CD4-positive, alpha-beta T cell treated with Interleukin-21 for 1 hour (primary cell): ENCODE measurements at regions not wholly inside any gene's neighbourhood (a gene's known extent, or its start where the extent isn't known, plus 50 kb on each side); places are given as distances from the start of the nearest gene placed in this dataset.
A peak's percentile ranks its signal among the peaks of the same experiment; 100 is the strongest.
"Not testable (repeated sequence)": the region's sequence is repeated elsewhere in the genome, so short reads cannot be mapped to it uniquely, and the experiment has no call there.

ENCODE experiments used
- DNase-seq: peaks from one replicate; pipeline ENCODE4 v3.0.0-alpha.2; 2020

DNA sequence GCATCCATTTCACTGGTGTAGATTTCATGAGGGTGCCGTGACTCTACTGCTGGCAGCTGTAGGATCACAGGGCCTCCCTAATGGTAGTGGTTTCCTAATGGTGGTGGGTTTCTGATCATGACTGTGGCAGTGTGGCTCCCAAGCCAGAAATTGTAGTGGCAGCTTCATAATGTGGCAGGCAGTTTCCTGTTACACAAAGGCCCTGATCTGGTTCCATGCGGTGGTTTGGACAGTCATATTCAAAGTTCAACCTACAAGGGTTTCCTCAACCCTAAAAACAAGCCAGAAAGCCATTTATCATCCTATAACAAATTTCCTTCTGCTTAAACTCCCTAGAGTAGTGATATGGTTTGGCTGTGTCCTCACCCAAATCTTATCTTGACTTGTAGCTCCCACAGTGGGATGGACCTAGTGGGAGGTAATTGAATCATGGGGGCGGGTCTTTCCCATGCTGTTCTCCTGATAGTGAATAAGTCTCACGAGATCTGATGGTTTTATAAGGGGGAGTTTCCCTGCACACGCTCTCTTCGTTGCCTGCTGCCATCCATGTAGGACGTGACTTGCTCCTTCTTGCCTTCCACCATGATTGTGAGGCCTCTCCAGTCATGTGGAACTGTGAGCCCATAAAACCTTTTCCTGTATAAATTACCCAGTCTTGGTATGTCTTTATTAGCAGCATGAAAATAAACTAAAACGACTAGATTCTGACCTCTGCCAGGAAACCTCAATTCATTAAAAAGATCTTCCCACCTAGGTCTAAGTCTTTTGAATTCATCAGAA is 257.1 kb downstream of the EFCAB11 start:
- DNase-seq: no peak

DNA sequence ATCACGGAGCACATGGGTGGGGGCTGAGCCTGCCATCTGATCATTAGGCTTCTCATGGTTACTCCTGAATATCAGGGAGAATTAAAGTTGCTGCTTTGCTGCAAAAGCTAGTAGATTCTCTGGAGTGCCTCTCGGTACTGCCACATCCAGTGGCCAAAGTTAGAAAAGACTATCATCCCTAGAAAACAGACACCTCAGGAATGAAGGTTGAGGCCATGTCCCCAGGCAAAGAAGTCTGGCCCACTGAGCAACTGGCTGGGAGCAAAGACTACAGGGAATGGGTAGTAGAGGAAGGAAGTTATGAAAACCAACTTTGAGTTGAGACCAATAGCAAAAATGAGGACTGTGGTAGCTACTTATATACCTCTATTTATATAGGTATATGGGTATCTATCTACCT is 258.7 kb downstream of the EFCAB11 start:
- DNase-seq: no peak

DNA sequence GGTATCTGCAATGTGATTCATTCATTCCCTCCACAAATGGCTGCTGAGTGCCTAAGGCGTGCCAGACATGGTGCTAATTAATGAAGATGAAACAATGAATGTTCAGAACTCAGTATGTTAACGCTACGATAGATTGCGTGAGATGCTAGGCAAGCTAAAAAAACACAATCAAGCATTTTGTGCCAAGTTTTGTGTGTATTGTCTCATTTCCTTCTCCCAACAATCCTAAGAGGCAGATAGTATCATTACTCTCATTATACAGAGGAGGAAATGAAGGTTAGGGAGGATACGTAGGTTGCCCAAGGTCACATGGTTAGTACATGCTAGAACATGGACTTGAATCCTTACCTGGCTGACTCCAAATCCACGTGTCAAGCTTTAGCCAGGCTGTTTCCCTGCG is 264.4 kb downstream of the EFCAB11 start:
- DNase-seq: no peak

DNA sequence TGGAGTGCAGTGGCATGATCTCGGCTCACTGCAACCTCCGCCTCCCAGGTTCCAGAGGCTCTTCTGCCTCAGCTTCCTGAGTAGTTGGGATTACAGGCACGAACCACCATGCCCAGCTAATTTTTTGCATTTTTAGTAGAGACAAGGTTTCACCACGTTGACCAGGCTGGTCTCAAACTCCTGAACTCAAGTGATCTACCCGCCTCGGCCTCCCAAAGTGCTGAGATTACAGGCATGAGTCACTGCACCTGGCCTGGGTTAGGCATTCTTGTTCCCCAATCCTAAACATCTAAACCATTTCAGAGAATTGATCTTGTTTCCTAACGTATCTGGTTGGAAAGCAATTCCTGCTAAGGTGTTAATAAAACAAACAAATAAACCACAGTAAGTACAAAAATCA is 264.8 kb downstream of the EFCAB11 start:
- DNase-seq: not testable (repeated sequence)

DNA sequence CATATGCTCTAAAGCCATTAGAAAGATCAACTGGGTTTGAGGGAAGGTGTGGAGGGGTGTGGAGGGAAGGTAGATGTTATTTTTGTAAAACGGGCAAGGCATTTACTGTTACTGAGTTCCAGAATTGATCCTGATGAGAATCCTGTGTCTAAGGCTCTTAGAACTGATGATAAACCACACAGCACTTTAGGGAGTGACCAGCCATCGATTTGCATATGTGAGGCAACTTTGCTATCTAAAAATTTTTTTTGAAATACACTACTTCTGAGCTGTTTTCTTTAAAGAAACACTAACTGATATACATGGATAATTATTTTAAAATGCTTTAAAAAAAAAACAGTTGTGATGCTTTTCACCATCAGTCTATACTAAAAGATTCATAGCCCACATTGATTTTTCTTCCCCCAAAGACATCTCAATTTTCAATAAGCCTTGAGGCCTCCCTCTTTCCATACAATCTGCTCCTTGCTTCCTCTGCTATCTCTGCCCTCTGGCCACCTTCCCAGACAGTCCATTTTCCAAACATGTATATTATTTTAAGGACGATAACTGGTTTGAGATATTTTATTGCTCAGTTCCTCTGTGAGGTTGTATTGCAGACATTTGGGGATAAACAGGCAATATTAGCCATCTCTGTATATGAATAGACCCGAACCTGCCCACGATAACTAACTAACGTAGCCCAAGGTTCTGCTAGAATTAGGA is 265.9 kb downstream of the EFCAB11 start:
- DNase-seq: no peak

DNA sequence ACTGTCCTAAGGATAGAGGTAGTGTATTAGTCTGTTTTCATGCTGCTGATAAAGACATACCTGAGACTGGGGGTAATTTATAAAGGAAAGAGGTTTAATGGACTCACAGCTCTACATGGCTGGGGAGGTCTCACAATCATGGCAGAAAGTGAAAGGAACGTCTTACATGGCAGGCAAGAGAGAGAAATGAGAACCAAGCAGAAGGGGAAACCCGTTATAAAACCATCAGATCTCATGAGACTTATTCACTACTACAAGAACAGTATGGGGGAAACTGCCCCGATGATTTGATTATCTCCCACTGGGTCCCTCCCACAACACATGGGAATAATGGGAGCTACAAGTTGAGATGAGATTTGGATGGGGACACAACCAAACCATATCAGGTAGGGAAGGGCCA is 267.4 kb downstream of the EFCAB11 start:
- not testable (repeated sequence) for DNase-seq

DNA sequence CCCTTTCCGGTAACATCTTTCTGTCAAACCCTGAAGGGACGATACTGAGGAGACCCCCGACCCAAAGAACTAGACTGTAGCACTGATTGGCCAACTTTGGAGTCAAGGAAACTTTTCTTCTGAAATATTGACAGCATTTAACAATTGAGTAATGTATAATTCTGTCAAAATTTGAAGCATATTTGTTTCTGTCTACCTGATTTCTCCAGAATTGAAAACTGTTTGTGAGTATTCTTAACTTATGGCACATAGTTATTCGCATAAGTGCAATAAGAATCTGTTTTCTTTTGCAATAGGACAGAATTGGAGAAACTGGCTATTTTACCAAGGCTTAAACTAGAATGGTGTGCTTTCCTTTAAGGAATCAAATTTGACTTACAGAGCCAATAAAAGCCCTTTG is 267.1 kb upstream of the FOXN3 start:
- DNase-seq: no peak

DNA sequence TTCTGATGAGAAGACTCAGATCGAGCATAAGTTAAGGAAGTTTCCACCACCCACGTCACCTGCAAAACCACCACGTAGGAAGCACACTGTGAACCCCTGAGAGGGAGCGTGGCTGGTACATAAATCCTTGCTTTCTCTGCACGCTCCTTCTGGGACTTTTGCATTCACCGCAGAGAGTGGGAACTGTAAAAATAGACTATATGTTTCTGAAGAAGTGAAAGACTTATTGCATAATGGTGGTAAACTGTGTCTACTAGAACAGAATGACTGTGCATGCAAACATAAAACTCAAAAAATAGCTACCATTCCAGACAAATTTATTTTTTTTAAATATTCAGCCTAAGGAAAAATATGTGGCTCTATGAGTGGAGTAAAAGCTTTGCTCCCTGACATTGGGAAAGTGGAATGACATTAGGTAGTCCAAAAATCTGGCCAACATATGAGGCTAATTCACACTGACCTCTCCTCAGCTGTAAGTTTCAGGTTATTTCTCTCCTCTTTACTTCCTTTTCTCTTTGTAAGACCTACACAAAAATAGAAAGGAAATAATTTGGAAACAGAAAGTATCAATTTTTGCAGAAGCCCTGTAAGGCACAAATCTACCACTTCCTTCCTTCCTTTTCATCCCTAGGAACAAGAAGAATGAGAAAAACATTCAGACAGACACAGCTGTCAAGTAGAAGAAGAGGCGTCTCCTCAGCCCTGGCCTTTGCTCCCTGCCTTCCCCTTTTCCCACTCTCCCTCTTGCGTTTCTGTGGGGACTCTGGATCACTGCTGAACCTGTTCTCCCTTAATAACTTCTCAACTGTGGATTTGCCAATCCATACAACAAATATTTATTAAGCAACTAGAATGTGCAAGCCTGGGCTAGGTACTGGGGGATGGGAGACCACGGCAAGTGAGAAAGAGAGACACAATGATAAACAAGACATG is 264.3 kb upstream of the FOXN3 start:
- DNase-seq: peak; percentile 45

DNA sequence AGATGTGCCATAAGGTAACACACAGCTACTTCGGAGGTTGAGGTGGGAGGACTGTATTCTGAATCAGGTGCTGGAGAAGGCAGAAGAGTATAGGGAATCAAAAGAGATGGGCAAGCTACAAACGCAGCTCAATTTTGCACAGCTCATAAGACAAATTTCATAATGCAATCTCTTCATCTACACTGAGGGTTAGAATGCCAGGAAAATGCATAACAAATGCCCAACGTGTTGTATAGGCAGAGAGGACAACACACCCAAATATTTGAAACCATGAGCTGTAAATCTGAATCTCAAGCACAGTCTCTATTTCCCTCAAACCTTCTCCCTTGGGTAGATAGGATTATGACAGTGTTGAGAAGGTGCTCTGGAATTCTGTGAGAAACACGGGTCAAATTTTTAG is 263.1 kb upstream of the FOXN3 start:
- DNase-seq: no peak

DNA sequence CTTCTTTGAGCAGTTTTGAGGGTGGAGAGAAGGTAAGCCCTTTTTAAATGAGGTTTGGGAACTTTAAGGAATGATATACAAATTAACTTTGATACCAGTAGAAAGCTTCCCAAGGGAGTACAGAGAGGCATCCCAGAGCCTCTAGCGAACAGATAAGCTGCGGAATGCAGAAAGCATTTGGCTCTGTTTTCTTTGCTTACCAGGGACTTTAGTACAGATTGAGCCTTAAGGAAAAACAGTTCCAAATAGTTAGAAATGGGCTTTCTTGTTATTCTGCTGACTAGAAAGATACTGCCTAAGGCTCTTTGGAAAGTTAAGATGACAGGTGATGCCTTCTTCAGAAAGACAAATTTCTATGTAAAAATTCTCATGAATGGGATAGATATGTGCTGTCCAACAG is 261.7 kb upstream of the FOXN3 start:
- no peak for DNase-seq

DNA sequence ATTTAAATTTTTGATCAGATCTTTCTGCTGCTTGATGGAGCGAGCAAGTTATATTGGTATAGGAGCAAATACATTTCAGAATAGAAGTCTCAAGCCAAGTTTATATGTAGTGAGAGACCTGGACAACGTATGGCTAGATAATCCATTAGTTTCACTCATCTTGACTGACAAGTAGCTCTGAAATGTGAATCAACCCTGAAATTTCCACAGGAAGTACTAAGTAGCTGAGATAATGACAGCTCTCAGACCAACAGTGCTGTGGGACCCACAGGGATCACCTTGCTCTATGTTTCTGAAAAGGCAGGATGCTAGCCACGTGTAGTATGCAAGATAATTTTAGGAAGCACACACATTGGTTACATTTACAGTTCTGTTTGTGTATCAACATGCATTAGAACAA is 258.6 kb upstream of the FOXN3 start:
- DNase-seq: no peak

DNA sequence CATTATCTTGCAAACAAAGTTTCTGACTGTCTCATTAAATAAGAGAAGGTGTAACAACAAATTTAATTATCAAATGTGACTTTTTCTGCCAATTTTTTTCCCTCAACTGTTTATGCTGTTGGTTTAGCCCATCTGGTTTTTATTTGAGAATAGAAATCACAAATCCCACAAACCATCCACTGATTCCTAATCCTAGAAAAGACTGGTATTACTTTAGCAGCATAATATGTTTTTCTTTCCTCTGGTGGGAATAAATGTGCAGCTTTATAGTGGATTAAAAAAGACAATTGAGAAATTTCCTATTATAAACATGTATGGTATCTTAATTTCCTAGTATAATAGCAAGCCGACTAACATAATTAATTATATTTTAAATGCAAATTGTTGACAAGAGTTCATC is 257.9 kb upstream of the FOXN3 start:
- DNase-seq: no peak

DNA sequence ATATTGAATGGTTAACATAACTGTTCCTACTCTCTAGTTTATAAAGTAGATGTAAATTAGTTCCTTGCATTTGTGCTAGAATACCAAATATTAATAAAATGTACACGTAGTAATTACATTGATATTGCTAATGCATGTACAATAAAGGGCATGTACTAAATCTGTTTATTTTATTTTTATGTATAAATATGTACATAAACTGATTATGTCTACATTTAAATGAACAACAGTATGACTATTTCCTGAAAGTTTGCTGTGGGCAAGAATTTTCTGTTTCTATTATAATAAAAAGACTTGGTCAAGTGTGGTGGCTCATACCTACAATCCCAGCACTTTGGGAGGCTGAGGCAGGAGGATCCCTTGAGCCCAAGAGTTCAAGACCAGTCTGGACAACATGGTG is 257.2 kb upstream of the FOXN3 start:
- no peak for DNase-seq

DNA sequence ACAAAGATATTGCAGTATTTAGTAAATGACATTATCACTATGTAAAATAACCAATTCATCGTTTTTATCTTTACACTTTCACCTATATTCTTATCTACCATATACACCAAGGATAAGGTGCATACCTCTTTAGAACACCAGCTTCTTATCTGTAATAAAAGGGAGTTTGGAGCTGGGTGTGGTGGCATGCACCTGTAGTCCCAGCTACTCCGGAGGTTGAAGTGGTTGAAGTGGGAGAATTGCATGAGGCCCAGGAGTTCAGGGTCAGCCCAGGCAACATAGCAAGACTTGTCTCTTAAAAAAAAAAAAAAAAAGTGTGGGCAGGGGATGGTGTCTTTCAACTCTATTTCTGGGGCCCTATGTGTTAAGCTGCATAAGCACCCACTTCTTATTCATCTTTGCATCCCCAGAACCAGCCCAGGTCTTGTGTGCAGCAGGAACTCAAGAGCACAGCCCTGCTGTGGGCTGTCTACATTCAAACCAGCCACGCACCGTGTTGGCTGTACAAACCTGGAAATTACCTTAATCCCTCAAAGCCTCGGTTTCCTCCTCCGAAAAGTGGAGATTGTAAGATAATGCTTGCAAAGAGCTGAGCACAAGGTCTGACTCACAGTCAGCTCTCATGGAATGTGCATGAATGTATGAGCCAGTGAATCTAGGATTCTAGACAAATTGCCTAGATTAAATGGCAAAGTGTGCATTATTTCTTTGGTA is 256.6 kb upstream of the FOXN3 start:
- DNase-seq: peak; percentile 14

DNA sequence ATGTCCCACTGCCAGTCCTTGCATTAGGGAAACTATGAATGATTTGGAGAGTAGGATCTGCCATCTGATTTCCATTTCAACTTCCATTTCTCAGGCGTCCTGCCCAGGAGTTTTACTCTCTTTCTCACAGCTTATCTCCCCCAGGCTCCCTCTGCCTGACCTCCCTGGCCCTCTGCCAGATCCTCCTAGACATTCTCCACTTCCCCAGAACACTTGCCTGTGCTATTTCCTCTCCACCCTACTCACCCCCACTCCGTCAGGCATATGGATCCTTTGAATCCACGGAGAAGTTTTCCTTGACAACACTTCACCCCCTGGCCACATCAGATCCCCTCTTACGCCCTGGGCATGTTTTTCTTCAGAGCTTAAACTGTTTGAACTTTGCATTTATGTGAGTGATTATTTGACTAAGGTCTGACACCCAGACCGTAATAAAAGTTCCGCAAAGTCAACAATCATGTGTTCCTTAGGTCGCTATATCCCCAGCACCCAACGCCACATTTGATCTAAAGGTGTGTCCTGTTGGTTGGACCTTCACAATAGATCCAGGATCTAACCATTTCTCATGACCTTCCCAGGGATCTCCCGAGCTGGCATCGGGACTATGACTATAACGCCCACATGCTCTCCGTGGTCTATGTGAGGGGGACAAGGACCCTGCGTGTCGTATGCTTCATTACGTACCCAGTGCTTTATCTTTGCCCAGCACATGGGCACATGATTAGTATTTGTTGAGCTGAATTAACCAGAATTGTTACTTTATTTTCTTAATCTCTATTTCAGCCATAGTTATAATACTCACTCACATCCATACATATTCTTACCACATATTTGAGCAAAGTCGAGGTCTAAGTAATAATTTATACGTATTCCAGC is 255.8 kb upstream of the FOXN3 start:
- no peak for DNase-seq

DNA sequence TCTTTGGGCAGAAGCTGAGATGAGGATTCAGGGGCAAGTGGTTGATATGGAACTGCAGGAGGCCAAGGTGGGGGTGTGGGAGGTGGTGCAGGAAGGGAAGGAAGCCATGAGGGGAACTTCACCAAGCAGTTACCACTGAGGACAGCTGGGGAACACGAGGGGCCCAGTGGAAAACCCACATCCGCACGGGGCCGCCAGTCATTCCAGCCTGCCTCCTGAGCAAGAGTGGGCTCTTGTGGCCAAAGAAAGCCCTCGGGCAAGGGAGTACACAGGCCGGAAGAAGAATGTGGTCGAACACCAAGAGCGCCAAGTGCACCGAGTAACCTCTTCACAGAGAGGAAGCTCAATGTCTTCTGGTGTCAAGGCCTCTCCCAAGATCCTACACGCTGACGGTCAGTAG is 252.2 kb upstream of the FOXN3 start:
- DNase-seq: peak; percentile 19

DNA sequence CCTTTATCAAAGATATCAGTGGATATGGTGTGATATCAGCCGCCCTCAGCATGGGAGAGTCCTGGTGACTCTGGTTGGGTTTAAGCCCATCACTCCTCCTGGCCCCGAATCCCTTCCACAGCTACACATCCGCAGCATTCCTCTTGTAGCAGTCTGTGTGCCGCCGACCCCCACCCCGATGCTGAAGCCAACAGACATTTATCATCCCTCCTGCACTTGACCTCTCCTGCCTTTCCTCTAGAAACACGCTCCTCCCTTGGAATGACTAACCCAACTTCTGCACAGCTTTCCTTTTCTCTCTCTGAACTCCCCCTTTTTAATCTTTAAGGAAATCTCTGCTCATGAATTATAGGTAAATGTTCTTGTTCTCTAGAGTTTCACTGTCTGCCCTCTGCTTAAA is 250.9 kb upstream of the FOXN3 start:
- no peak for DNase-seq

DNA sequence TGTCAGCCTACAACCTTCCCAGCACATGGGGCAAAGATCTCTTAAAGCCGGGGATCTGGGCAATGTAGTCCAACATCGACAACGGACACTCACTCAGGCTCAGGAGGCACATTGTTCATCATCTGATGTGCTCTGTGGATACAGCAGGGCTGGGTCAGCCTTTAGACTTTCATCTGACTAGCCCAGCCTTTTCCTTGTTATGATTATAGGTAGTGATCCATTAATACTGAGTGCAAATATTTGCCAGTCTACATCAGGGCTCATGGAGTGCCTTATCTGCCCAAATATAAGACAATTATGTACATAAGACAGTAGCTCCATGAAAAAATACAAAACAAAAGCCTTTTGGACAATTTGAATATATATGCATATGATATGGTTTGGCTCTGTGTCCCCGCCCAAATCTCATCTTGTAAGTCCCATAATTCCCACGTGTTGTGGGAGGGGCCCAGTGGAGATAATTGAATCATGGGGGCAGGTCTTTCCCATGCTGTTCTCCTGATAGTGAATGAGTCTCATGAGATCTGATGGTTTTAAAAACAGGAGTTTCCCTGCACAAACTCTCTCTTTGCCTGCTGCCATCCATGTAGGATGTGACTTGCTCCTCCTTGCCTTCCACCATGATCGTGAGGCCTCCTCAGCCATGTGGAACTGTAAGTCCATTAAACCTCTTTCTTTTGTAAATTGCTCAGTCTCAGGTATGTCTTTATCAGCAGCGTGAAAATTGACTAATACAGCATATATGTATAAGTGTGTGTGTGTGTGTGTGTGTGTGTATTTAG is 248.5 kb upstream of the FOXN3 start:
- DNase-seq: not testable (repeated sequence)

DNA sequence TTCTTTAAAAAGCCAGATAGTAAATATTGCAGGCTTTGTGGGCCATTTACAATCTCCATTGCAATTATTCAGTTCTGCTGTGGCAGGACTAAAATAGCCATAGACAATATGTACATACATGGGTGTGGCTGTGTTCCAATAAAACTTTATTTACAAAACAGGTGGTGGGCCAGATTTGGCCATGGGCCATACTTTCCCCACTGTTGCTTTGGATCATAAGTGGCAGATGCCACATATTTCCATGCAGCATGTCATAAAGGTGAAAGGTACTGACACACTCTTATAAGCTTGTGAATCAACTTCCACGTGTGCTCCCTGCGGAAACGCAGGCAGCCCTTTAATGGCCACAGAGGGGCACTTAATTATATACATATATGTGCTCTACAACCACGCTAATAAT is 244.4 kb upstream of the FOXN3 start:
- no peak for DNase-seq

DNA sequence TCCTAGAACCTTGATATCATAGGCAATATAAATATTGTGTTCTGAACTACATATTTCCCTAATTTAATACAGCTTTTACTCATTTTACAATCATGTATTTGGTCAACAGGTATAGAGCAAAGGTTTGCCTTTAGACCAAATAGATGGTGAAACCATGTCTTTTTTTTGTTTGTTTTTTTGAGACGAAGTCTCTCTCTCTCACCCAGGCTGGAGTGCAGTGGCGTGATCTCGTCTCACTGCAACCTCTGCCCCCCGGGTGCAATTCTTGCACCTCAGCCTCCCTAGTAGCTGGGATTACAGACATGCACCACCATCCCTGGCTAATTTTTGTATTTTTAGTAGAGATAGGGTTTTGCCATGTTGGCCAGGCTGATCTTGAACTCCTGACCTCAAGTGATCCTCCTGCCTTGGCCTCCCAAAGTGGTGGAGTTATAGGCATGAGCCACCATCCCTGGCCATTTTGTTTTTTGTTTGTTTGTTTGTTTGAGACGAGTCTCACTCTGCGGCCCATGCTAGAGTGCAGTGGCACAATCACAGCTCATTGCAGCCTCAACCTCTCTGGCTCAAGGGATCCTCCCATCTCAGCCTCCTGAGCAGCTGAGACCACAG is 243.7 kb upstream of the FOXN3 start:
- not testable (repeated sequence) for DNase-seq

DNA sequence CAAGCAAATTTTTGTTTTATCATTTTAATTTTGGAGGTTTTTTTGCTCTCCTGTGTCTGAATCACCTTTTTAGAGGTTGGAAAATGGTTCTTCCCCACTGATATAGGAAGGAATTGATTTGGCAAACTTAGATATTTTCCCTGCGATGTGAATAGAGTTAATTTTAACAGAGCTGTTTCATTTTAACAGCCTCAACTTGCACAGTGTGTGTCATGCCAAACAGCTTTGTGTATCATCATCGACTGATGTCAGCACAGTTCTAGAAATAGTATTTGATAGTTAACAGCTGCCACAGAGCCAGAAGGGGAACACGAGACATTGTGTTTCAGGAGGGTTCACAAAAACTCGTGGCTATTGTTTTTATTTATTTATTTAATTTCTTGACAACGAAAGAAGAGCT is 243.1 kb upstream of the FOXN3 start:
- no peak for DNase-seq
